ENCODE measurements at regions not wholly inside any gene's neighbourhood (a gene's known extent, or its start where the extent isn't known, plus 50 kb on each side); places are given as distances from the start of the nearest gene placed in this dataset.
A peak's percentile ranks its signal among the peaks of the same experiment; 100 is the strongest.

DNA sequence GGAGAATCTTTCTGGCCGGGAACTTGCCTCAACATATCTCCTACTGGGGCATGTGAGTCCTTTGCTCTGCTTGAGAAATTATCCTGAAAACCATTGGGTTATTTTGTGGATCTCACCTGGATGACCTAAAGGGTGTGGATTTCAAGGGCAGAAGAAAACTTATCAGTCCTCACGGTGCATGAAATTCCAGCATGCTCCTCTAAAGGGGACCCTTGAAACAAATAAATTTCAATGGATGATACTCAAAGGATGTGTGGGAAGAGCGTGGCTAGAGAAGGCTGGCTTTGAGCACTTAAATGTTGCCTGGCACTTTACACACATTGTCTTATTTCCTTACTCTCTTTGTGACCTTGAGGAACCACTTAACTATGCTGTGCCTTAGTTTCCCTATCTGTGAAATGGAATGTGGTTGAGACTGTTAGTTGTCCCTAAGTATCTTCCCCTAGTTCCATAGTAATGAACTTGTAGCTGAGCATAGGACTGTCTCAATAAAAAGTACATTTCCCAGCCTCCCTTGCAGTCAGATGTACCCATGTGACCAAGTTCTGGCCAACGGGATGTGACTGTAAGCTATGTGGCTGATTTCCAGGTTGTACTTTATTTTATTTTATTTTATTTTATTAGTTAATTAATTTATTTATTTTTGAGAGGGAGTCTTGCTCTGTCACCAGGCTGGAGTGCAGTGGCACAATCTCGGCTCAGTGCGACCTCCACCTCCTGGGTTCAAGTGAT is 81.9 kb upstream of the PTPN1 start:
- Histone ChIP-seq H3K36me3 (ENCODE audit: control insufficient read depth in 5 of 5, insufficient read depth in 5 of 5, low read length in 5 of 5) (no peaks in the 10 kb centered on the region), H3K4me1 (ENCODE audit: control insufficient read depth in 5 of 5, insufficient read depth in 5 of 5, low read length in 5 of 5) (peaks cover 7 to 25% (median 20%) of the 10 kb centered on the region in 5 donors), H3K27me3 (ENCODE audit: control insufficient read depth in 5 of 5, insufficient read depth in 4 of 5, low read length in 5 of 5) (no peaks in the 10 kb centered on the region), H3K9ac (ENCODE audit: low read length in 5 of 5) (no peak overlapping the region), H3K4me3 (ENCODE audit: low read depth in 1 of 5, low read length in 5 of 5) (no peak overlapping the region), H3K9me3 (ENCODE audit: control insufficient read depth in 5 of 5, low read length in 5 of 5) (no peaks in the 10 kb centered on the region), H3K27ac (ENCODE audit: low read depth, low read length) (no peak overlapping the region)

- peaks cover 4 to 18% (median 14%) of the 10 kb centered on the region in 5 donors for H3K4me1 ChIP-seq (ENCODE audit: control insufficient read depth in 5 of 5, insufficient read depth in 5 of 5, low read length in 5 of 5)
- H3K27me3 ChIP-seq (ENCODE audit: control insufficient read depth in 5 of 5, insufficient read depth in 4 of 5, low read length in 5 of 5): no peaks in the 10 kb centered on the region
- H3K9ac ChIP-seq (ENCODE audit: low read length in 5 of 5): no peak overlapping the region
- H3K4me3 ChIP-seq (ENCODE audit: low read depth in 1 of 5, low read length in 5 of 5): no peak overlapping the region
- H3K27ac ChIP-seq (ENCODE audit: low read depth, low read length): no peak overlapping the region
- no peaks in the 10 kb centered on the region for H3K9me3 ChIP-seq (ENCODE audit: control insufficient read depth in 5 of 5, low read length in 5 of 5)
- H3K36me3 ChIP-seq (ENCODE audit: control insufficient read depth in 5 of 5, insufficient read depth in 5 of 5, low read length in 5 of 5): no peaks in the 10 kb centered on the region
Observed at GRCh38 chr20:50429412-50429811, 80.8 kb upstream of the PTPN1 start.

- Histone ChIP-seq H3K27me3 (ENCODE audit: control insufficient read depth in 5 of 5, insufficient read depth in 4 of 5, low read length in 5 of 5) (no peaks in the 10 kb centered on the region), H3K9me3 (ENCODE audit: control insufficient read depth in 5 of 5, low read length in 5 of 5) (no peaks in the 10 kb centered on the region), H3K4me3 (ENCODE audit: low read depth in 1 of 5, low read length in 5 of 5) (no peak overlapping the region), H3K27ac (ENCODE audit: low read depth, low read length) (no peak overlapping the region), H3K36me3 (ENCODE audit: control insufficient read depth in 5 of 5, insufficient read depth in 5 of 5, low read length in 5 of 5) (no peaks in the 10 kb centered on the region), H3K9ac (ENCODE audit: low read length in 5 of 5) (no peak overlapping the region), H3K4me1 (ENCODE audit: control insufficient read depth in 5 of 5, insufficient read depth in 5 of 5, low read length in 5 of 5) (peaks cover 4 to 23% (median 14%) of the 10 kb centered on the region in 5 donors)
Observed at GRCh38 chr20:50431066-50431450, 79.1 kb upstream of the PTPN1 start.

DNA sequence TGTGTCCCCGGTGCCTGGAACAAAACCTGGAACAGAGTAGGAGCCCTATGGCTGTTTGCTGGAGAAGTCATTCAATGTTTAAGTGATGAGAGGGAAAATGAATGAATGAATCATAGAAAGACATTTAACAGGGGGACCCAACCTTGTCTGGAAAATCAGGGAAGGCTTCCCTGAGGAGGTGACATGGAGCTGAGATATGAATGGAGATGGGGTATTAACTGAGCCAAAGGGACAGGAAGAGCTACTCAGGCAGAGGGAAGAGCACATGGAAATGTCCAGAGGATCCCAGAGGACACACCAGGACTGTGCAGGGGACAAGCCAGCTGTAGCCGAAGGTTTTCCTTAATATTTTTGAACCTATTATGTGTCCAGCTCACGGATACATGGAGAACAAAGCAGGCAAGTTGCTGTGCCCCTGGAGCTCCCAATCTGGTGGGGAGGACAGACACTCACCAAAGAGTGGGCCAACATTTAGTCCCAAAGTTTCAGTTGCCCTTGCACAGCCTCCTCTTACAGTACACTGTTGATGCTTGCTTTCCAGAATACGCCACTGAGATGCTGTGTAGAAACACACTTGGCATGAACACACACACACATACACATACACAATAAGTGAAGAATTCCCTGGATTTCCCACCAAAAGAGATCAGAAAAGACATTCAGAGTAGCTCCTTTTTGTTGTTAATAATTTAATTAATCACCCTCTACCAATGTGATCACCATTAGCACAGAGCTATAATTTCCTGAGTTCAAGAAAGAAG is 77.0 kb upstream of the PTPN1 start:
- no peak overlapping the region for H3K4me3 ChIP-seq (ENCODE audit: low read depth in 1 of 5, low read length in 5 of 5)
- no peaks in the 10 kb centered on the region for H3K36me3 ChIP-seq (ENCODE audit: control insufficient read depth in 5 of 5, insufficient read depth in 5 of 5, low read length in 5 of 5)
- no peak overlapping the region for H3K27ac ChIP-seq (ENCODE audit: low read depth, low read length)
- peaks cover 0 to 6% (median 0%) of the 10 kb centered on the region in 5 donors for H3K4me1 ChIP-seq (ENCODE audit: control insufficient read depth in 5 of 5, insufficient read depth in 5 of 5, low read length in 5 of 5)
- no peak overlapping the region for H3K9ac ChIP-seq (ENCODE audit: low read length in 5 of 5)
- H3K27me3 ChIP-seq (ENCODE audit: control insufficient read depth in 5 of 5, insufficient read depth in 4 of 5, low read length in 5 of 5): no peaks in the 10 kb centered on the region
- no peaks in the 10 kb centered on the region for H3K9me3 ChIP-seq (ENCODE audit: control insufficient read depth in 5 of 5, low read length in 5 of 5)

- Histone ChIP-seq H3K36me3 (ENCODE audit: control insufficient read depth in 5 of 5, insufficient read depth in 5 of 5, low read length in 5 of 5) (no peaks in the 10 kb centered on the region), H3K9me3 (ENCODE audit: control insufficient read depth in 5 of 5, low read length in 5 of 5) (no peaks in the 10 kb centered on the region), H3K4me1 (ENCODE audit: control insufficient read depth in 5 of 5, insufficient read depth in 5 of 5, low read length in 5 of 5) (peaks cover 0 to 6% (median under 1%) of the 10 kb centered on the region in 5 donors), H3K4me3 (ENCODE audit: low read depth in 1 of 5, low read length in 5 of 5) (no peak overlapping the region), H3K27me3 (ENCODE audit: control insufficient read depth in 5 of 5, insufficient read depth in 4 of 5, low read length in 5 of 5) (no peaks in the 10 kb centered on the region), H3K9ac (ENCODE audit: low read length in 5 of 5) (no peak overlapping the region), H3K27ac (ENCODE audit: low read depth, low read length) (no peak overlapping the region)
Observed at GRCh38 chr20:50434321-50434652, 75.9 kb upstream of the PTPN1 start.

- H3K27ac ChIP-seq (ENCODE audit: low read depth, low read length): no peak overlapping the region
- no peak overlapping the region for H3K4me3 ChIP-seq (ENCODE audit: low read depth in 1 of 5, low read length in 5 of 5)
- H3K27me3 ChIP-seq (ENCODE audit: control insufficient read depth in 5 of 5, insufficient read depth in 4 of 5, low read length in 5 of 5): no peaks in the 10 kb centered on the region
- H3K4me1 ChIP-seq (ENCODE audit: control insufficient read depth in 5 of 5, insufficient read depth in 5 of 5, low read length in 5 of 5): peaks cover 0 to 9% (median 1%) of the 10 kb centered on the region in 5 donors
- no peaks in the 10 kb centered on the region for H3K36me3 ChIP-seq (ENCODE audit: control insufficient read depth in 5 of 5, insufficient read depth in 5 of 5, low read length in 5 of 5)
- H3K9me3 ChIP-seq (ENCODE audit: control insufficient read depth in 5 of 5, low read length in 5 of 5): no peaks in the 10 kb centered on the region
- no peak overlapping the region for H3K9ac ChIP-seq (ENCODE audit: low read length in 5 of 5)
Observed at GRCh38 chr20:50434653-50435396, 75.4 kb upstream of the PTPN1 start.

DNA sequence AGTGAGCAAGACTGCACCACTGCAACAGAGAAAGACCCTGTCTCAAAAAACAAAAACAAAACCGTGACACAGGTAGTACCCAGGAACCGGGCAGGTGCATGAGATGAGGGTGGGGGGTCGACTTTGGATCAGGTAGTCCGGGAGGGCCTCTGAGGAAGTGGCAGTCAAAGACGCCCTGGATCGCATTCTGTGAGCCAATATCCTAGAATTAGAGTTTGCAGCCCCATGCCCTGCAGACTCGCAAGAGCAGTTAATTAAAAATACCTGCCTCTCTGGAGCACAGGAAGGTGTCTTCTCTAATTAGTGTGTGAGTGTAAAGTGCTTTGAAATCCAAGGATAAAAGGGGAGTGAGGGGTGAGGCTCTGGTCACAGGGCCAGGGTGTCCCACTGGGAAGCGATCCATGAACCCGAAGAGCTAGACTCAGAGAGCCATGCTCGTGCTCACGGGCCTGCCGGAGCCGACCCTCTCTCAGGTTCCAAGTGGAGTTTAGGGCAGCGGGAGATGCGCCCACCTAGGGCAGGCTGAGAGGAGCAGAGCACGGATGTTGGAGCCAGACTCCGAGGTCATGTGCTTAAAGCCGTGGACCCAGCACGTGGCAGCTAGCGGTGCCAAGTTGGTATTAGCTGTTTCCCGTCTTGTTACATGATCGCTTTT is 74.7 kb upstream of the PTPN1 start:
- Histone ChIP-seq H3K27ac (ENCODE audit: low read depth, low read length) (no peak overlapping the region), H3K4me3 (ENCODE audit: low read depth in 1 of 5, low read length in 5 of 5) (no peak overlapping the region), H3K9ac (ENCODE audit: low read length in 5 of 5) (peak overlapping the region in 1 of 5 donors; percentile 46), H3K9me3 (ENCODE audit: control insufficient read depth in 5 of 5, low read length in 5 of 5) (no peaks in the 10 kb centered on the region), H3K36me3 (ENCODE audit: control insufficient read depth in 5 of 5, insufficient read depth in 5 of 5, low read length in 5 of 5) (no peaks in the 10 kb centered on the region), H3K27me3 (ENCODE audit: control insufficient read depth in 5 of 5, insufficient read depth in 4 of 5, low read length in 5 of 5) (peaks cover 0 to under 1% (median 0%) of the 10 kb centered on the region in 5 donors), H3K4me1 (ENCODE audit: control insufficient read depth in 5 of 5, insufficient read depth in 5 of 5, low read length in 5 of 5) (peaks cover 0 to 14% (median 4%) of the 10 kb centered on the region in 5 donors)

- Histone ChIP-seq H3K9ac (ENCODE audit: low read length in 5 of 5) (no peak overlapping the region), H3K36me3 (ENCODE audit: control insufficient read depth in 5 of 5, insufficient read depth in 5 of 5, low read length in 5 of 5) (no peaks in the 10 kb centered on the region), H3K9me3 (ENCODE audit: control insufficient read depth in 5 of 5, low read length in 5 of 5) (no peaks in the 10 kb centered on the region), H3K27ac (ENCODE audit: low read depth, low read length) (no peak overlapping the region), H3K4me3 (ENCODE audit: low read depth in 1 of 5, low read length in 5 of 5) (no peak overlapping the region), H3K4me1 (ENCODE audit: control insufficient read depth in 5 of 5, insufficient read depth in 5 of 5, low read length in 5 of 5) (peaks cover 0 to 20% (median 9%) of the 10 kb centered on the region in 5 donors), H3K27me3 (ENCODE audit: control insufficient read depth in 5 of 5, insufficient read depth in 4 of 5, low read length in 5 of 5) (peaks cover 0 to 4% (median 0%) of the 10 kb centered on the region in 5 donors)
Observed at GRCh38 chr20:50436052-50436656, 74.0 kb upstream of the PTPN1 start.

GRCh38 chr20:50436696-50437095 is 73.5 kb upstream of the PTPN1 start:
- no peaks in the 10 kb centered on the region for H3K9me3 ChIP-seq (ENCODE audit: control insufficient read depth in 5 of 5, low read length in 5 of 5)
- no peaks in the 10 kb centered on the region for H3K36me3 ChIP-seq (ENCODE audit: control insufficient read depth in 5 of 5, insufficient read depth in 5 of 5, low read length in 5 of 5)
- H3K4me3 ChIP-seq (ENCODE audit: low read depth in 1 of 5, low read length in 5 of 5): no peak overlapping the region
- H3K27me3 ChIP-seq (ENCODE audit: control insufficient read depth in 5 of 5, insufficient read depth in 4 of 5, low read length in 5 of 5): peaks cover 0 to 4% (median 0%) of the 10 kb centered on the region in 5 donors
- no peak overlapping the region for H3K27ac ChIP-seq (ENCODE audit: low read depth, low read length)
- no peak overlapping the region for H3K9ac ChIP-seq (ENCODE audit: low read length in 5 of 5)
- peaks cover 0 to 25% (median 15%) of the 10 kb centered on the region in 5 donors for H3K4me1 ChIP-seq (ENCODE audit: control insufficient read depth in 5 of 5, insufficient read depth in 5 of 5, low read length in 5 of 5)
